A549 (cell line): ENCODE measurements at regions not wholly inside any gene's neighbourhood (a gene's known extent, or its start where the extent isn't known, plus 50 kb on each side); places are given as distances from the start of the nearest gene placed in this dataset.

ENCODE experiments used
- ATAC-seq, 2 experiments: fragments of 200-7000 bp in 1 of 2; fragments of >200 bp in 1 of 2; cut with Nextera tagmentation in 1 of 2; cut with Tn5 transposase in 1 of 2; 3 replicates each; pipeline versions ENCODE4 v1.8.0 to v1.9.1; 2018 to 2020; ENCODE audit warnings: mild to moderate bottlenecking in 1 of 2, moderate library complexity in 1 of 2
- CTCF ChIA-PET: fragments of 300-600 bp; sonication (Branson Sonifier 250); formaldehyde crosslinking; extraction: SDS; loops from one replicate; lab custom pipeline; 2021; ENCODE audit warnings: antibody characterized with exemption, inconsistent platforms; lab: Yijun Ruan, JAX
- POLR2A ChIA-PET: fragments of 350-600 bp; formaldehyde crosslinking; extraction: SDS; loops from one replicate; lab custom pipeline; 2021; ENCODE audit warnings: antibody characterized with exemption, inconsistent platforms; lab: Yijun Ruan, JAX
- DNase-seq, 2 experiments: peaks; one replicate each; pipeline versions ENCODE4 v3.0.0 to v3.0.0-alpha.2; 2011 to 2016; ENCODE audit warnings: low read depth in 1 of 2, low spot score in 1 of 2
- FAIRE-seq: peaks from 2 replicates; lab custom pipeline; 2011; peaks lifted over from hg19 to GRCh38; lab: Jason Lieb, UNC
- H3K27ac ChIP-seq, 2 experiments: fragments of >200 bp; sonication (Bioruptor Twin); formaldehyde crosslinking; 3 replicates each; pipeline ENCODE4 v1.5.1; 2016 to 2017
- H3K4me1 ChIP-seq: fragments of >200 bp; sonication (Bioruptor Twin); formaldehyde crosslinking; 3 replicates; pipeline ENCODE4 v1.6.1; 2016
- H3K4me2 ChIP-seq: fragments of >200 bp; sonication (Bioruptor Twin); formaldehyde crosslinking; 3 replicates; pipeline ENCODE4 v1.6.1; 2016
- H3K4me3 ChIP-seq: fragments of >200 bp; sonication (Bioruptor Twin); formaldehyde crosslinking; 3 replicates; pipeline ENCODE4 v1.5.1; 2016
- H3K9me3 ChIP-seq: fragments of >200 bp; sonication (Bioruptor Twin); formaldehyde crosslinking; 3 replicates; pipeline ENCODE4 v1.6.1; 2016
- BHLHE40 ChIP-seq: IDR thresholded peaks from 2 replicates; pipeline ENCODE4 v1.6.1; 2012; ENCODE audit warnings: low read depth, low read length, inconsistent platforms
- CHD2 ChIP-seq: fragments of 150-350 bp; IDR thresholded peaks from 2 replicates; pipeline ENCODE4 v1.6.1; 2014; ENCODE audit warnings: low read length; ENCODE audit not compliant: partially characterized antibody
- CTCF ChIP-seq: fragments of >200 bp; sonication (Bioruptor Twin); formaldehyde crosslinking; IDR thresholded peaks from 3 replicates; pipeline ENCODE4 v1.5.1; 2016
- FOSB ChIP-seq: fragments of 250-450 bp; sonication (Bioruptor Pico); IDR thresholded peaks from 2 replicates; pipeline ENCODE4 v1.5.0; 2020; ENCODE audit warnings: mild to moderate bottlenecking, moderate library complexity
- FOXS1 ChIP-seq: fragments of 250-450 bp; sonication (Bioruptor Pico); IDR thresholded peaks from 2 replicates; pipeline ENCODE4 v1.5.0; 2020; ENCODE audit warnings: mild to moderate bottlenecking, moderate library complexity
- HES2 ChIP-seq: fragments of >200 bp; sonication (Bioruptor Twin); formaldehyde crosslinking; IDR thresholded peaks from 2 replicates; pipeline ENCODE4 v1.6.1; 2016
- KDM1A ChIP-seq: fragments of 200-600 bp; sonication (generic); IDR thresholded peaks from 2 replicates; pipeline ENCODE4 v1.6.1; 2016; ENCODE audit warnings: low read depth, mild to moderate bottlenecking
- MAFK ChIP-seq: fragments of 450-650 bp; IDR thresholded peaks from 2 replicates; pipeline ENCODE4 v1.6.1; 2014; ENCODE audit not compliant: partially characterized antibody
- MAZ ChIP-seq: fragments of 150-350 bp; IDR thresholded peaks from 2 replicates; pipeline ENCODE4 v1.6.1; 2014; ENCODE audit warnings: antibody characterized with exemption, low read depth, low read length, borderline replicate concordance
- NR3C1 ChIP-seq: fragments of >200 bp; sonication (Bioruptor Twin); formaldehyde crosslinking; IDR thresholded peaks from 3 replicates; pipeline ENCODE4 v1.6.1; 2017
- POLR2AphosphoS2 ChIP-seq: conservative IDR thresholded peaks from 2 replicates; pipeline ENCODE4 v1.6.1; 2012; ENCODE audit warnings: low read length, improper control_type of control experiment, inconsistent platforms
- RAD21 ChIP-seq, 2 experiments: fragments of >200 bp in 1 of 2; sonication (Bioruptor Twin) in 1 of 2; formaldehyde crosslinking in 1 of 2; IDR thresholded peaks in 1 of 2; conservative IDR thresholded peaks in 1 of 2; 2 replicates in 1 of 2; 3 replicates in 1 of 2; pipeline ENCODE4 v1.6.1; 2012 to 2018; ENCODE audit warnings: inconsistent platforms in 1 of 2
- REST ChIP-seq: fragments of 200-600 bp; sonication (generic); IDR thresholded peaks from 2 replicates; pipeline ENCODE4 v1.6.1; 2016; ENCODE audit warnings: antibody characterized with exemption, mild to moderate bottlenecking, moderate library complexity
- RFX5 ChIP-seq: fragments of 450-650 bp; IDR thresholded peaks from 2 replicates; pipeline ENCODE4 v1.7.1; 2014; ENCODE audit warnings: antibody characterized with exemption, mild to moderate bottlenecking, moderate library complexity
- SMC3 ChIP-seq: fragments of >200 bp; sonication (Bioruptor Twin); formaldehyde crosslinking; IDR thresholded peaks from 3 replicates; pipeline ENCODE4 v1.6.1; 2018; ENCODE audit warnings: inconsistent platforms
- TFCP2L1 ChIP-seq: fragments of 250-450 bp; sonication (Bioruptor Pico); IDR thresholded peaks from 2 replicates; pipeline ENCODE4 v1.5.0; 2021; ENCODE audit warnings: mild to moderate bottlenecking
- USF2 ChIP-seq: fragments of 450-650 bp; IDR thresholded peaks from 2 replicates; pipeline ENCODE4 v1.6.1; 2014; ENCODE audit warnings: antibody characterized with exemption
- ZC3H11A ChIP-seq: fragments of 450-650 bp; IDR thresholded peaks from 2 replicates; pipeline ENCODE4 v1.6.1; 2014; ENCODE audit warnings: antibody characterized with exemption, mild to moderate bottlenecking
- ZNF302 ChIP-seq: fragments of 250-450 bp; sonication (Bioruptor Pico); IDR thresholded peaks from 2 replicates; pipeline ENCODE4 v1.9.0; 2021; ENCODE audit warnings: inconsistent platforms, mild to moderate bottlenecking, moderate library complexity
- ZSCAN20 ChIP-seq: fragments of 250-450 bp; sonication (Bioruptor Pico); IDR thresholded peaks from 2 replicates; pipeline ENCODE4 v1.8.0; 2022; ENCODE audit warnings: mild to moderate bottlenecking, moderate library complexity
- WGBS: methylation state at CpG from one replicate; pipeline ENCODE4 v1.1.6; 2017; ENCODE audit errors: missing lambda C conversion rate; 5-methylcytosine and 5-hydroxymethylcytosine counted together

GRCh38 chr7:16045296-16045695 is 358.8 kb upstream of the MEOX2 start:
- no peak overlapping the region for H3K4me3 ChIP-seq
- WGBS: 27% methylated on average over 3 of the region's 3 CpGs
- TF ChIP-seq CHD2: no peak
- TF ChIP-seq, all 56 proteins: peak for 0
- FAIRE-seq (no peak), ATAC-seq (no peak), DNase-seq (no peak)
- Histone ChIP-seq H3K4me1 (no peaks in the 10 kb centered on the region), H3K4me2 (no peak overlapping the region), H3K27ac (no peak overlapping the region), H3K9me3 (no peaks in the 10 kb centered on the region)
- ChIA-PET CTCF (no interaction called here), POLR2A (no interaction called here)

GRCh38 chr7:16044645-16045044 is 358.2 kb upstream of the MEOX2 start:
- ChIA-PET CTCF (no interaction called here), POLR2A (no interaction called here)
- Histone ChIP-seq H3K27ac (no peak overlapping the region), H3K4me1 (no peaks in the 10 kb centered on the region), H3K9me3 (no peaks in the 10 kb centered on the region), H3K4me2 (no peak overlapping the region), H3K4me3 (no peak overlapping the region)
- FAIRE-seq (no peak), ATAC-seq (no peak), DNase-seq (no peak)
- no peak for TF ChIP-seq RAD21 (conservative IDR thresholded peaks at IDR 0.05 in 1 of 2, IDR thresholded peaks at IDR 0.05 in 1 of 2)

GRCh38 chr7:16040346-16040745 is 353.9 kb upstream of the MEOX2 start:
- Histone ChIP-seq H3K27ac (no peak overlapping the region), H3K9me3 (no peaks in the 10 kb centered on the region), H3K4me2 (no peak overlapping the region), H3K4me1 (no peaks in the 10 kb centered on the region), H3K4me3 (no peak overlapping the region)
- no peak for ATAC-seq
- ChIA-PET CTCF (no interaction called here), POLR2A (no interaction called here)
- TF ChIP-seq ZSCAN20 (CRISPR knock-in tag) (no peak), MAFK (no peak), SMC3 (no peak), REST (no peak), CHD2 (no peak), MAZ (no peak), FOSB (CRISPR knock-in tag) (no peak), HES2 (no peak), KDM1A (no peak), USF2 (no peak), FOXS1 (CRISPR knock-in tag) (no peak), BHLHE40 (no peak), POLR2AphosphoS2 (no peak), NR3C1 (no peak), TFCP2L1 (CRISPR knock-in tag) (no peak), CTCF (no peak), ZC3H11A (no peak), RFX5 (no peak), ZNF302 (CRISPR knock-in tag) (no peak)
- DNase-seq: no peak
- no peak for FAIRE-seq
- WGBS: 71% methylated on average over 5 of the region's 5 CpGs
